Posterior cingulate gyrus (tissue), 11 donors: ENCODE measurements at regions not wholly inside any gene's neighbourhood (a gene's known extent, or its start where the extent isn't known, plus 50 kb on each side); places are given as distances from the start of the nearest gene placed in this dataset.

ENCODE experiments used
- DNase-seq, 10 donors: peaks; one replicate each; pipeline versions ENCODE4 v3.0.0 to v3.0.0-alpha.2; 2020 to 2021; ENCODE audit warnings: mixed read lengths in 3 of 10
- intact Hi-C: fragments of 100-400 bp; cut with DNase I; formaldehyde crosslinking; loops from one replicate; pipeline ENCODE4 v1.15.1; 2023

DNA sequence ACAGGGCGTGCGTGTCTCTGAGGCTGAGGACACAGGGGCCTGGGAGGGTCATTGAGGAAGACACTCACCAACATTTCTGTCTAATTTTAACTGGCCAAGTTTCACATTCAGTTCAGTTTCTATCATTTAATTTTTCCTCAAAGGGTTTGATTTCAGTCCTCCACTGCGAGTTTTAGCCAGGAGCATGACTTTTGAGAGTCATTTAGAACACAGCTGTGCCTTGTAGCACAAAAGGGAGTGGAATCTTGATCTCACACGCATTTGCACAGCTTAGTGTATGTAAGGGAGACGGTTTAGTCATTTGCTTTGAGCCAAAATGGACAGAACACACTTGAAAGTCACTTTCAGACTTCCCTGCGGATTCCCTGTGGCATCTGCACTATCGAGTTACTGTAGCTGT lies 1090.8 kb downstream of the BCL11B start:
- intact Hi-C loops = no loop called here

DNA sequence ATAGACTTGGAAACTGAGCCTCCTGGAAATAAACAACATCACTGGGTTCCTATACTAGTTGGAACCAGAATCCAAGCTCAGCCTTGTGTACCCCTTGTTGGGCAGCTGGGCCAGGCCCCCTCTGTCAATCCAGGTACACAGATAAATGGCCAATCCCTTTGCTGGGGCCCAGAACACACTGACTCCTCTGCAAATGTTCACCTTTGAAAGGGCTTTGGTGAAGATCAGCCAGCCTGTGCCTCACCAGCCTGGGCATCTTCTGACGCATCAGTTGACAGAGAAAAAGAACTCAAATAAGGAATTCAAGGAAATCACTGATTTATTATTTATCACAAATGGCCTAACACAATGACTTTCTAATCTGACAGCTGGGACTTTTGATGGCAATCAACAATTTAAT lies 1090.2 kb downstream of the BCL11B start:
- intact Hi-C loops = no loop called here

More for the DNA sequence above, 1090.8 kb downstream of the BCL11B start:
- no peak for DNase-seq

DNA sequence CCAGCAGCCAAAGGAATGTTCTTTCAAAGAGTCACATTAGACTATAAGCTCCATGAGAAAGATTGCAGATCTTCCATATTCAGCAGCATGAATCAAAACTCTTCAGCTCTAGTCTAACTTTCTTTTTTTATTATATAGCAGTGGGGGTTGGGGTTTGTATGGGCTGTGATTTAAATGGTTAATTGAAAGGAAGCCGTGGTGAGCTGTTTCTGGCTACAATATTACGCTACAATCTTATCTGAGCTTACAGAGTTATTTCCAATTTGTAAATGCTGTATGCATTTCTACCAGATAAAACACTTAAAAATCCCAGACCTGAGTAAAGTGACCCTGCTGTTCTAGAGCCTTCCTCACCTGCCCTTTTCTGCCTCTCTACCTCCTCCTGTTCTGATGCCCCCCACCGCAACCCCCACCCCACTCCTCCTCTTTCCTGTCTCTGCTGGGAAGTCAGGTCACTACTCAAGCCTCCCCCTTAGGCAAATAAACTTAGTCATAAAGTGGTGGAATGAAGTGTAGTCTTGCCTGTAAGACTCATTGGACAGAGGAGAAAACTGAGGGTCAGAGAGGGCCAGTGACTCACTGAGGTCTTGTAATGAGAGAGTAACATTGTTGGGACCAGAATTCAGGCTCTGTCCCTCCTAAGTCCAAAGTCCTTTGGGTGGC lies 1089.5 kb downstream of the BCL11B start:
- intact Hi-C loops = no loop called here
- DNase-seq = no peak

More for the DNA sequence above, 1090.2 kb downstream of the BCL11B start:
- DNase-seq = no peak

DNA sequence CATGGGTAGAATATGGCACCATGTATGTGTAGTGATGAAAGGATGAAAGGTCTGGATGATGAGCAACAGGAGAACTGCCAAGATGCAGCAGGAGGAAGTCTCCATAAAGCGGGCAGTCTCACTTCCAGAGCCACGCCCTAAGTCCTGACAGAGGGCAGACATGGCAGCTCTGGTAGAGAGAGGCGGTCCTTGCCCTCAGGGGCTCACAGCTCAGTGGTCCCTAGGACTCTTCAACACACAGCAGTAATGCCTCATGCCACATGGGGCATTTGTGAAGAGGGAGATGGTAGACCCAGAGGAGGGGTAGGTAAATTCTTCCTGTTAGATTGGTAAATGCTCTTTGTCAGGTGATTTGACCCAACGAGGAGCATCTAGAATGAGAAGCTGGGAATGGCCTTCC lies 1088.4 kb downstream of the BCL11B start:
- intact Hi-C loops = no loop called here
- DNase-seq = no peak

DNA sequence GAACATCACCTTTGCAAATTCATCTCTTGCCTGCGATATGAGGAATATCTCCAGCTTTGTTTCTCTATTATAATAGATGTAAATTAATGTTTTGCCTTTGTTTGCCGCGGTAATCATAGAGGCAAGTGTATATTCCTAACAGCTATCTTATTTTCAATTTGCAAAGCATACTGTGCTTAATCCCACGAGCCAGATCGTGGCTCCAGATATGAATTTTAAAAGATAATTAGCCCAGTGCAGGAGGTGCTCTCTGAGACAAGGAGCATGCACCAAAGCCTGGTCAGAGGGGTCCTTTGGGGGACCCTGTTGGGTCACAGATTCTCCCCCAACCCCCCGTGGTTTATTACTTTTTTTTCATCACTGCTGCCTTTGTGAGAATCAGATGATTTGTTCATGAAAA lies 1087.5 kb downstream of the BCL11B start:
- intact Hi-C loops = no loop called here
- DNase-seq = no peak

DNA sequence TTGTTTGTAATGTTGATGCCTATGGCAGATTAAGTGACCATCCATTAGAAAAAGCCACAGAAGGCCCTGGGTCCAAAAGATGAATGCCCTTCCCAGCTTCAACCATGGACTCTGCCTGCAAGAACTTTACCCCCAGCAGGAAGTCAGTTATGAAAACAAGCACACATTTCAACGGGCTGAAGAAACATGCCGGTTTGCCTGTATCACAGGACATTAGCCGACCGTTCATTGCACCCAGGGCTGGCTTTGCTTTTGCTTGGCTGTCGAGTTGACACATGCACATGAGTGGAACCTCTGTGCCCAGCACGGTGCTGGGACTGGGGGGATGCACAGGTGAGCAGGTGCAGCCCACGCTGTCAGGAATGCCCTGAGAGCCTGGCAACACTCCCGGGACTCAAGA lies 1087.0 kb downstream of the BCL11B start:
- DNase-seq = no peak
- intact Hi-C loops = no loop called here

DNA sequence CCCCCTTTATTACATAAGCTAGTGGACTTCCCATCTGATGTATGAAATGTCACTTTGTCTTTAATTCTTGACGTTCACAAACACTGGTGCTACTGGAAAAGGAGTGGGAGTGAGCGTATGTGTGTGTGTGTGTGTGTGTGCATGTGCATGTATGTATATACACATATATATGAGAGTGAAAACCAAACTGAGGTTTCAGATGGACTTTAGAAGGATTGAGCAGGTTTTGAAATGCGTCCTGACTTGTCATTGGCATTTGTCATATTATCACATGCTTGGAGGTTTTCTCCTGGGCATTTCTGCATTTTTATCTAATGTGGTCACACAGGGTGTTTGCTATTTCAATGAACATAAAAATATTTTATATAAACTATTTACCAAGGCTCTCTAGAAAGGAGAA lies 1085.9 kb downstream of the BCL11B start:
- intact Hi-C loops = no loop called here
- DNase-seq = no peak

DNA sequence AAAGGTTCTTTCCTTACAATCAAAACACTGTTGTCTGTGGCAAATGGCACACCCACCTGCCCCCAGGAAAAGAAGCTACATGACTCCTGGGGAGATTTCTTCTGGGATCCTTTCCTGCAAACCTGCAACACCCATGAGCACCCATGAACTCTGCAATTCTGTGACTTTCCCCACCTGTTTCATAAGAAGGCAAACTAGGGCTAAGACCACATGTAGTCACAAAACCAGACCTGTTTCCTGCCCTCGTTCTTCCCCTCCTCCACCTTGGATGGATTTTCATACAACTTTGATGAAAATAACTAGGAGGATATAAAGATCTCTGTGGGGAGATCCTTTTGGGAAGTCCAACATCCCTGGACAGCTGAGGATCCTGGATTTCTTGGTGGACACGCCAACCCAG lies 1084.7 kb downstream of the BCL11B start:
- DNase-seq = no peak
- intact Hi-C loops = no loop called here

DNA sequence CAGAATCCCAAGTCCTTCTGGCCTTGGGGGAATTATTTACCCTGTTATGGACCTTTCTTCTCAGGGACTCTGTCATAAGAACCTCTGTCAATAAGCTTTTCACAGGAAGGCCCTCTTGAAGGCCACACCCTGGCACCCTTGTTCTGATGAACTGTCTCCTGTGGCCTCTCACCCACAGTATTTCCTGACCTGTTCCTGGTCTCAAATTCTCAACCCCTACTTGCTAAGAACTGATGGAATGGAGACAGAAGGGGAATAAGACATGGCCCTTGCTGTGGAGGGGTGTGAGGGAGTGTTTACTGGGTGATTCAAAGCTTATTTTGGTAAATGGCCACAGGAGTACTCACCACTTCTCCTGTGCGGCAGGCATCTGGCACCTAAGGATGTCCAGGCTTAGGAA lies 1082.9 kb downstream of the BCL11B start:
- DNase-seq = no peak
- intact Hi-C loops = no loop called here

DNA sequence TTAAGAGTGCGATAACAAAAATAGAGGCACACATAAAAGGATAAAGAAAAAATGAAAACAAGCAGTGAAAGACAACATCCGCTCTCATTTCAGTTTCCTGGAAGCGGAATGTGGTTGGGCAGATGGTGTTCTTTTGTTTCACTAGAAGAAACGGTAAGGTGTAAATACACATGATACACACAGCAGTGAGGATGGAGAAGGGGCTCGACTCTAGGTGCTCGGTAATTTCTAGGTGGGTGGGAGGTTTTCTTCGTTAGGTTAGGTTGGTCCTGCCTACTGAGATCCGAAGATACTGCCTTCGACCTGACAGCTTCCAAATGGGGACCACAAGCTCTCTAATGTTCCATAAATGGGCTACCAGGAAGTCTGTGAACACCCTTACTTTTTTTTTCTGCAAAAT lies 1082.5 kb downstream of the BCL11B start:
- intact Hi-C loops = no loop called here

DNA sequence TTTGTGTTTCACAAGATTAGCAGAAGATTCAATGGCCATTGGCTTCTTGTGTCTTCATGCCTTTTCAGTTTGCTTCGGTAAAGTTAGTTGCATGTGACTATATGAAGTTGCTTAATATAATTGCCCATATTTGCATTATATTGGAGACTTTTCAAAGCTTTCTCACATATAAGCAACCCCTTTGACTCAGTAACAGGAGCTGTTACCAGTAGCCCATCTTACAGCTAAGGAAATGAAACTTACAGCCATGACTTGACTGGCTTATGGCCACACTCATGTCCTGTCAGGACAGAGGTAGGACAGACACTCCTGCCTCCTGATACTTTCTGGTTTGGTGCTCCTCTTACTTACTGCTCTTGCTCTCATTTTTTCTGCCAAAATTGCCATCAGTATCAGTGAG lies 1082.1 kb downstream of the BCL11B start:
- DNase-seq = no peak
- intact Hi-C loops = no loop called here

More for the DNA sequence above, 1082.5 kb downstream of the BCL11B start:
- DNase-seq = no peak

DNA sequence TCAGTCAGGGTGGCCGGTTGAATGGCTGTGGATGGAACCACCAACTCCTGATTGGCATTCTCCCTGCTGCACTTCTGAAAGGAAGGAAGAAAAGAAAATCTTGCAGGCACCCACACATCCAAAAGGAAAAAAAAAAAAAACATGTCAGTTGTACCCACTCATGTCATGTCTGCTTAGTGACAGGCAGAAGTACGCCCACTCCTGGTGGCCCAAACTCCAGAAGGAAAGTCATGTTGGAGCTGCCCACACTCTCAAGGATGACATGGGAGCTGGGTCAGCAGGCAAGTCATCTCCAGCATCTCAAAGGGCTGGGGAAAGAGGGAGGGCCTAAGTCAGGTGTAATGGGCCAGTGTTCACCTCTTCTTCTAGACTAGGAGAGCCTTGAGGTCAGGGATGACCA lies 1079.1 kb downstream of the BCL11B start:
- intact Hi-C loops = no loop called here
- DNase-seq = no peak

DNA sequence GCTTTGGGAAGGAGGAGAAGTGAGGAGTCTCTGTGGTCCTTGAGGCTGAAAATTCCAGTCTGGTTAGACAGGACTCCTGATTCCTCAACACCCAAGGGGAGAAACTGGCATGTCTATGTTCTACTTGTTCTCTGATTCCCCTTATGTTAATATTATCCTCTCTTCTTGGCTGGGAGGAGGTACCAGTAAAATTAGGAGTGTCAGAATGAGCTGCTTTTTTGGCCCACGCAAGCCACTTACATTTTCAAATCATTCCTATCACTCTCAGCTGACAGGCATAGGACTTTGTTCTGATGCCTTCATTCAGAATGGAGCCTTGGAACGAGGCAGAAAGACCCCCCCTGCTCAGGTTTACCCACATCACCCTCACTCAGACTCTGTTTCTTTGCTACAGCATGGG lies 1077.2 kb downstream of the BCL11B start:
- DNase-seq = no peak
- intact Hi-C loops = no loop called here

DNA sequence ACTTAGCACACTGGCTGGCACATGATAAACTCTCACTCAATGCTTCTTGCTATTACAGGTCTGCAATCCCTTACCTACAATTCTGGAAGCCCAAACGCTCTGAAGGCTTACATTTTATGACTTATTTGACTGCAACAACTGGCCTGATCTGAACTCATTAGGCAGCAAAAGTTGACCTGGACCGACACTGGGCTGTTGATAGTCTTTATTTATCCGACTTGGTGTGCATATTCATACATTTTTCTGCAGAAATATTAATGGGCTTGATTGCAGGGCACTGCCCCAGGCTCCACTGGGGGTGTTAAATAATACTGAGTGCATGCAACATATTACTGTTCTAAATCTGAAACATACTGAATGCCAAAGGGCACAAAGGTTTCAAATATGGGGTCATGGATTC lies 1076.7 kb downstream of the BCL11B start:
- intact Hi-C loops = no loop called here
- no peak for DNase-seq

DNA sequence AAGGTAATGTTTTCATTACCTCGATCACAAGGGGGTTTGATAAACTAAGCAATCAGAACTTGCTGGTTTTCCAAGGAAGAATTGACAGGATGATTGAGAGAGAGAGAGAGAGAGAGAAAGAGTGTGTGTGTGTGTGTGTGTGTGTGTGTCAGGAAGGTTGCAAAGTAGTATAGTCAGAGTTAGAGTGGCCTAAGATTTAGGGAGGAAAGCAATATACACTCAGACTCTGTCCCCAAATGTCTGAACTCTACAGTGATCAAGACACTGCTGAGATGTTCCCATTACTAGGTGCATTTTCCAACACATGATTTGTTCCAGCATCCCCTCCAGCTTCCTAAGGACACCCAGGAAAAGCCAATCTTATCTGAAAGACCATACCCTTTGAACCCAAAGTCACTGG lies 1074.1 kb downstream of the BCL11B start:
- intact Hi-C loops = no loop called here
- no peak for DNase-seq

DNA sequence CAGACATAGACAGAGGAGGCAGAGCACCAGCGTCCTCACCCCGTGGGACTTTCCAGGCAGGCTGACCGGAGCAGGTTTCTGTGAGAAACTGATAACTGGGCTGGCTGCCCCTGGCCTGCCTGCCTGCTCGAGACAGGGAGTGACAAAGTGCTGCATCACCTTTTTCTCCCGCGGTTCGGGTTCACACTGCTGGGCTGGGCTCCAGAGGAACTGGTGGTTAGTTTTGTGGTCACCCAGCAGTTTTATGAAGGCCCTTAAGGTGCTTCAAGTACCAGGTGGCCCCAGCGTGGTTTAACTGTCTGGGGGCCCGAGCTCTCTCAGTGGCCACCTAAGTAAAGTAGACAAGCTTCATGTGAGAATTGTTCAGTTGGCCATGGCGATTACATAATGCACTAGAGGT lies 1073.6 kb downstream of the BCL11B start:
- intact Hi-C loops = no loop called here
- DNase-seq = peak in 1 of 10 donors; percentile 66

DNA sequence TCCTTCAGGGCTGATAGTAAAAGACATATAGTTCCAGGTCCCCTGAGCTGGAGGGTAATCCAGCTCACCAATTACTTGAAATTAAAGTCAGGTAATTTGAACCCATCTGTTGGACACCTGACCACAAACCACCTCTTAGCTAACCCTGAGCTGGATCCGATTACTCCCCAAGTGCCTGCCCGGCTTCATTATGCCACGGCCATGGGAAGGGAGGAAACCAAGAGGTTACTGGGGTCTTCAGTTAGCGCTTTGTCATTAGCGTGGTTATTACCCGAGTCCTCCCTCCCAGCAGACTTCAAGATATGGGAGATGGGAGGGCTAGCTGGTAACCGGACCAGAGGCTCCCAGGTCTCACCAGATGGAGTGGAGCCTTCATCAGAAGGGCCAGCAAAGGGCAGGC lies 1071.4 kb downstream of the BCL11B start:
- intact Hi-C loops = no loop called here
- DNase-seq = no peak

DNA sequence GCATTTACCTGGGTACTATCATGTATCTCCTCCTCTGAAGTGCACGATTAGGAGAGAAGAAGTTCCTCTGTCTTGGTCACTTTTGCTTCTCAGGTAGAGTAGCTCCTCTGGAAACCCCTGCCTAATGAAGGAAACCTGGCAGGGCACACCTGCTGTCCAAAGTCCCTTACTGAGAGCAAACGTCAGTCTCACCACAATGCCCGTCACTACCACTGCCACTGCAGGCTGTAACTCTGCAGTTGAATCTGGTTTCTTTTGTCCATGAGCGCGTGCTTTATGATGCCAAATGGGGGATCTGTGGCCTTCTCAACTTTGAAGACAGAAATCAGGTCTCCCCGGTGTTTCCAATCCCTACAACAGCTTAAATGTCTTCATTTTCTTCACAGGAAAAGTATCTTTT lies 1068.6 kb downstream of the BCL11B start:
- DNase-seq = no peak
- intact Hi-C loops = no loop called here

DNA sequence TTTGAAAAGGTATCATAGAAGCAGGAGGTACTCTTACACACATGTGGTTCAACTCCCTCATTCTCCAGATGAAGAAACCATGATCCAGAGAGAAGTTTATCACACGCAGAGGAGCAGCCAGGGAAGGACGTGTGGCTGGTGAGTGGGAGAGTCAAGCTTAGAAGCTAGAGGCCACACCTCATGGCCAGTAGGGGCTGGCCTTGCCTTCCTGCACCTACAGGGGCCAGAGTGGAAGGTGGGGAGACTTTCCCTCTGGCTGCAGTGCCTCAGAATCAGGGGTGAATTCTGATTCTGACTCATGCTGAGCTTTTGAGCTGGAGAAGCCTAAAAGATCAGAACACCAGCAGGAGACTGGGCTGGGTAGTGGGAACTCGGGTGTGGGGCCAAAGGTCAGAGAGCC lies 1067.9 kb downstream of the BCL11B start:
- DNase-seq = no peak
- intact Hi-C loops = no loop called here

DNA sequence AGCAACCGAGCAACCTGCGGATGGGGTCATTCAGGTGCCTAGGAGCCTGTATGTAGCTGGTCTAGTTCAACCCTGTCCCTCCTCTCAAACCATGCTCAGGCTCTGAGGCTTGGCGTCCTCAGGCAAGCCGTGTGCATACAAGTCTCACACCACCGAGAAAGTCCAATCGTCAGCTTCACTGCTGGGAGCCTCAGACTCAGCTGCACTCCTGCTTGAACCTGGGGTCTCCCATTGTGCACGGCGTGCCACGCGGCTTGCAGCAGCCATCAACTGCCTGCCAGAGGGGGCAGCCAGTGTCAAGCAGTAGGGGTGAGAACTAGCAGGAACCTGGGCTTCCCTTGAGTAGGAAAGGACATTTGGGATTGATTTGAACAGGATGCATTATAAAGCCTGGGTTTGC lies 1064.6 kb downstream of the BCL11B start:
- DNase-seq = no peak
- intact Hi-C loops = no loop called here

DNA sequence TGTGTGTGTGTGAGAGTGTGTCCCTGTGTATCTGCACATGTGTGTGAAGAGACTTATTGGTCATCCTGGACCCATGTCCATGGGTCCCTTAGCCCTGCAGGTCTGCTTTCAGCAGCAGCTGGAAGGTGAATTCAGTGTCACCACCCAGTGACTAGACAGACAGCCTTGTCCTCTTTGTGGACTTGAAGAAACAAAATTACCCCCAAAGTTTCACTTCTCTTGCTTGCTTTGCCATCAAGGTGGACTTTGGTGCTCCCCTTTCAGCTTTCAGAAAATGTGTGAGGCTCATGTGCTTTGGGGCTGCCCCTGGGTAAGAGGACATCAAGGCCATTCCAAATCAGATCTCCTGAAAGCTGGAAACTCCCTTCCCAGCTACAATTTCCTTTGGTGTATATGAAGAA lies 1063.8 kb downstream of the BCL11B start:
- no peak for DNase-seq
- intact Hi-C loops = no loop called here

DNA sequence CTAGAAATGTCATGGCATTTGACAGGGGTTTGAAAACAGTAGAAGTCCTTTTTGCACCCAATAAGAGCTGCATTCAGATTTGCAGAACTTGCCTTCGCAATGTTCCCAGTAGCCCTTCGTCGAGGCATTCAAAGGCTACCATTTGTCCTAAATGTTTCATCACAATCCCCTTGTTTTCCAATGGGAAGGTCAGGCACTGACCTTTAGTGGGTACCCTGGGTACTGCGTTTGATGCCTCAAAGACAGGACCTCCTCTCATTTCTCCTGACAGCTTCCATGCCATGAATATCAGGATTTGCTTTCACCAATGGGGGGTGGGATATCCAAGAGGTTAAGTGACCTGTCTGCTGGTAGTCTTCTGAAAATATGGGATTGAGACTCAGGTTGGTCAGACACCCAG lies 1063.1 kb downstream of the BCL11B start:
- intact Hi-C loops = no loop called here
- no peak for DNase-seq

DNA sequence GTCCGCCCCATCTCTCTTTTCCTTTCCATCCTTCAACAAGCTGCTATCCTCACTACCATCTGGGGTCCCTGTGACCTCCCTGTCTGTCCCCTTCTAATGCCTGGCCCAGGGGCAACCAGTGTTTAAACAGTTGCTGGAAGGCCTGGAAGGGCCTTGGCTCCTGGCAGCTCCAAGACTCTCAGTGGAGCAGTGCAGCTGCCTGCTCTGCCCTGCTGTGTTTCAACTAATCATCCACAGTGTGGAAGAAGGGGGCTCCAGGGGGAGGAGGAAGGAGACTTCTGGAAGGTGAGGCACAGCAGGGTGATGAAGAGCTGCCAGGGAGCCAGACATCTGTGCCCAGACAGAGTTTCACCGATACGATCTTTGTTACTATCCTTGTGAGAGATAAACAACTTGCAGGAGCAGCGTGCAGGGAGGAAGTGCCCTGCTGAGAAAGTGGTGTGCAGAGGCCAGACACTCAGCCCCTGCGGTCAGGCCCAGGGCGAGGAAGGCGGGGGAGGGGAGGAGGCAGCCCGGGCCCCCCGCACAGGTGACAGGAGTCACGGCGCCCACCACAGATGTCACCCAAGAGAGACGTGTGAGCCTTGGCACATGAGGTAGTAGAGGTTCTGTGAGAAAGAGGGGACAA lies 1061.8 kb downstream of the BCL11B start:
- intact Hi-C loops = no loop called here
- DNase-seq = no peak
